ENCODE measurements at regions not wholly inside any gene's neighbourhood (a gene's known extent, or its start where the extent isn't known, plus 50 kb on each side); places are given as distances from the start of the nearest gene placed in this dataset.

GRCh38 chr16:13638218-13638617 lies 281.7 kb upstream of the ERCC4 start:
- WGBS (ENCODE audit: insufficient coverage), result 67% methylated on average over 2 of the region's 2 CpGs
- Histone ChIP-seq H3K36me3 (ENCODE audit: control insufficient read depth in 2 of 2, extremely low read depth in 1 of 2, insufficient read depth in 1 of 2, low read length in 1 of 2) (no peaks in the 10 kb centered on the region), H3K4me3 (ENCODE audit: control insufficient read depth in 1 of 2, extremely low read depth in 1 of 2, low read length in 1 of 2) (no peak overlapping the region), H3K27me3 (replicated peaks in 1 of 2; ENCODE audit: control insufficient read depth in 2 of 2, extremely low read depth in 1 of 2, insufficient read depth in 2 of 2, low read length in 1 of 2) (no peaks in the 10 kb centered on the region), H3K27ac (ENCODE audit: low read length) (no peak overlapping the region), H3K4me1 (ENCODE audit: control insufficient read depth in 1 of 2, extremely low read depth in 1 of 2, insufficient read depth in 2 of 2, low read length in 2 of 2) (no peaks in the 10 kb centered on the region), H3K9me3 (no peaks in the 10 kb centered on the region)
- no peak overlapping the region for H3K4me3 Mint-ChIP-seq
- H3K4me1 Mint-ChIP-seq, result no peaks in the 10 kb centered on the region
- ATAC-seq (replicated peaks in 1 of 4) (no peak), DNase-seq (no peak)
- H3K27me3 Mint-ChIP-seq, result no peaks in the 10 kb centered on the region
- H3K36me3 Mint-ChIP-seq, result no peaks in the 10 kb centered on the region
- peaks cover 5 to 17% (median 11%) of the 10 kb centered on the region in 3 donors for H3K9me3 Mint-ChIP-seq
- ChIA-PET CTCF (no interaction called here), POLR2A (no interaction called here)
- H3K27ac Mint-ChIP-seq, result no peak overlapping the region

GRCh38 chr16:13643412-13643811 lies 276.5 kb upstream of the ERCC4 start:
- no peak overlapping the region for H3K27ac Mint-ChIP-seq
- no peaks in the 10 kb centered on the region for H3K4me1 Mint-ChIP-seq
- H3K27me3 Mint-ChIP-seq, result peaks cover 0 to 3% of the 10 kb centered on the region in 2 donors
- H3K27me3 ChIP-seq (replicated peaks in 1 of 2; ENCODE audit: control insufficient read depth in 2 of 2, extremely low read depth in 1 of 2, insufficient read depth in 2 of 2, low read length in 1 of 2), result no peaks in the 10 kb centered on the region
- no peak overlapping the region for H3K27ac ChIP-seq (ENCODE audit: low read length)
- ChIA-PET CTCF (no interaction called here), POLR2A (no interaction called here)
- H3K9me3 Mint-ChIP-seq, result peaks cover 0 to 9% (median under 1%) of the 10 kb centered on the region in 3 donors
- no peaks in the 10 kb centered on the region for H3K4me1 ChIP-seq (ENCODE audit: control insufficient read depth in 1 of 2, extremely low read depth in 1 of 2, insufficient read depth in 2 of 2, low read length in 2 of 2)
- no peaks in the 10 kb centered on the region for H3K36me3 ChIP-seq (ENCODE audit: control insufficient read depth in 2 of 2, extremely low read depth in 1 of 2, insufficient read depth in 1 of 2, low read length in 1 of 2)
- H3K4me3 Mint-ChIP-seq, result no peak overlapping the region
- WGBS (ENCODE audit: insufficient coverage), result 96% methylated on average over 3 of the region's 3 CpGs
- H3K36me3 Mint-ChIP-seq, result no peaks in the 10 kb centered on the region
- no peak for DNase-seq
- no peak overlapping the region for H3K4me3 ChIP-seq (ENCODE audit: control insufficient read depth in 1 of 2, extremely low read depth in 1 of 2, low read length in 1 of 2)
- no peaks in the 10 kb centered on the region for H3K9me3 ChIP-seq
- no peak for ATAC-seq (replicated peaks in 1 of 4)

GRCh38 chr16:13645601-13646245 lies 274.2 kb upstream of the ERCC4 start:
- peaks cover 0 to 12% (median 0%) of the 10 kb centered on the region in 3 donors for H3K9me3 Mint-ChIP-seq

GRCh38 chr16:13660807-13661206 lies 259.1 kb upstream of the ERCC4 start:
- Mint-ChIP-seq H3K9me3 (no peaks in the 10 kb centered on the region), H3K4me3 (no peak overlapping the region), H3K27me3 (no peaks in the 10 kb centered on the region), H3K36me3 (no peaks in the 10 kb centered on the region), H3K4me1 (no peaks in the 10 kb centered on the region), H3K27ac (no peak overlapping the region)
- no peak overlapping the region for H3K4me3 ChIP-seq (ENCODE audit: control insufficient read depth in 1 of 2, extremely low read depth in 1 of 2, low read length in 1 of 2)
- POLR2A ChIA-PET, result no interaction called here
- no CpG with 5 or more reads among the region's 8 CpGs for whole genome bisulfite sequencing (ENCODE audit: insufficient coverage)
- CTCF ChIA-PET, result no interaction called here
- ATAC-seq (replicated peaks in 1 of 4), result no peak
- no peaks in the 10 kb centered on the region for H3K4me1 ChIP-seq (ENCODE audit: control insufficient read depth in 1 of 2, extremely low read depth in 1 of 2, insufficient read depth in 2 of 2, low read length in 2 of 2)
- H3K36me3 ChIP-seq (ENCODE audit: control insufficient read depth in 2 of 2, extremely low read depth in 1 of 2, insufficient read depth in 1 of 2, low read length in 1 of 2), result no peaks in the 10 kb centered on the region
- DNase-seq, result no peak
- H3K27ac ChIP-seq (ENCODE audit: low read length), result no peak overlapping the region
- no peaks in the 10 kb centered on the region for H3K9me3 ChIP-seq
- H3K27me3 ChIP-seq (replicated peaks in 1 of 2; ENCODE audit: control insufficient read depth in 2 of 2, extremely low read depth in 1 of 2, insufficient read depth in 2 of 2, low read length in 1 of 2), result no peaks in the 10 kb centered on the region

More at GRCh38 chr16:13645601-13646245, 274.2 kb upstream of the ERCC4 start:
- Mint-ChIP-seq H3K4me1 (no peaks in the 10 kb centered on the region), H3K27me3 (peaks cover 0 to 3% of the 10 kb centered on the region in 2 donors), H3K4me3 (no peak overlapping the region), H3K36me3 (no peaks in the 10 kb centered on the region), H3K27ac (no peak overlapping the region)
- 100% methylated on average over 1 of the region's 6 CpGs for WGBS (ENCODE audit: insufficient coverage)
- no peak for ATAC-seq (replicated peaks in 1 of 4)
- Histone ChIP-seq H3K4me3 (ENCODE audit: control insufficient read depth in 1 of 2, extremely low read depth in 1 of 2, low read length in 1 of 2) (no peak overlapping the region), H3K9me3 (no peaks in the 10 kb centered on the region), H3K27me3 (replicated peaks in 1 of 2; ENCODE audit: control insufficient read depth in 2 of 2, extremely low read depth in 1 of 2, insufficient read depth in 2 of 2, low read length in 1 of 2) (no peaks in the 10 kb centered on the region), H3K36me3 (ENCODE audit: control insufficient read depth in 2 of 2, extremely low read depth in 1 of 2, insufficient read depth in 1 of 2, low read length in 1 of 2) (no peaks in the 10 kb centered on the region), H3K27ac (ENCODE audit: low read length) (no peak overlapping the region), H3K4me1 (ENCODE audit: control insufficient read depth in 1 of 2, extremely low read depth in 1 of 2, insufficient read depth in 2 of 2, low read length in 2 of 2) (no peaks in the 10 kb centered on the region)
- ChIA-PET POLR2A (interaction anchor here in 1 of 2 donors (0.7 kb wide), 1 partner anchor 21 kb away, joined by 3 read pairs; no protein-coding TSS in a partner anchor), CTCF (no interaction called here)
- no peak for DNase-seq

- H3K9me3 ChIP-seq, result no peaks in the 10 kb centered on the region
- no peak for DNase-seq
- H3K4me1 ChIP-seq (ENCODE audit: control insufficient read depth in 1 of 2, extremely low read depth in 1 of 2, insufficient read depth in 2 of 2, low read length in 2 of 2), result no peaks in the 10 kb centered on the region
- no peaks in the 10 kb centered on the region for H3K36me3 ChIP-seq (ENCODE audit: control insufficient read depth in 2 of 2, extremely low read depth in 1 of 2, insufficient read depth in 1 of 2, low read length in 1 of 2)
- Mint-ChIP-seq H3K27ac (no peak overlapping the region), H3K9me3 (peaks cover 0 to 9% (median 4%) of the 10 kb centered on the region in 3 donors), H3K4me1 (no peaks in the 10 kb centered on the region), H3K27me3 (peaks cover 0 to 4% of the 10 kb centered on the region in 2 donors), H3K36me3 (no peaks in the 10 kb centered on the region), H3K4me3 (no peak overlapping the region)
- POLR2A ChIA-PET, result no interaction called here
- no peak overlapping the region for H3K27ac ChIP-seq (ENCODE audit: low read length)
- H3K27me3 ChIP-seq (replicated peaks in 1 of 2; ENCODE audit: control insufficient read depth in 2 of 2, extremely low read depth in 1 of 2, insufficient read depth in 2 of 2, low read length in 1 of 2), result no peaks in the 10 kb centered on the region
- no peak overlapping the region for H3K4me3 ChIP-seq (ENCODE audit: control insufficient read depth in 1 of 2, extremely low read depth in 1 of 2, low read length in 1 of 2)
- CTCF ChIA-PET, result no interaction called here
- WGBS (ENCODE audit: insufficient coverage), result no CpG with 5 or more reads among the region's 1 CpG
- ATAC-seq (replicated peaks in 1 of 4), result no peak
These were observed 254.1 kb upstream of the ERCC4 start for GRCh38 chr16:13665876-13666275.

GRCh38 chr16:13672196-13672595 lies 247.8 kb upstream of the ERCC4 start:
- Mint-ChIP-seq H3K9me3 (peaks cover 2 to 25% (median 4%) of the 10 kb centered on the region in 3 donors), H3K27me3 (peaks cover 0 to 11% of the 10 kb centered on the region in 2 donors), H3K27ac (no peak overlapping the region), H3K4me3 (no peak overlapping the region), H3K4me1 (no peaks in the 10 kb centered on the region), H3K36me3 (no peaks in the 10 kb centered on the region)
- DNase-seq (no peak), ATAC-seq (replicated peaks in 1 of 4) (no peak)
- CTCF ChIA-PET, result no interaction called here
- no peak overlapping the region for H3K4me3 ChIP-seq (ENCODE audit: control insufficient read depth in 1 of 2, extremely low read depth in 1 of 2, low read length in 1 of 2)
- no peaks in the 10 kb centered on the region for H3K27me3 ChIP-seq (replicated peaks in 1 of 2; ENCODE audit: control insufficient read depth in 2 of 2, extremely low read depth in 1 of 2, insufficient read depth in 2 of 2, low read length in 1 of 2)
- no peaks in the 10 kb centered on the region for H3K9me3 ChIP-seq
- no peaks in the 10 kb centered on the region for H3K36me3 ChIP-seq (ENCODE audit: control insufficient read depth in 2 of 2, extremely low read depth in 1 of 2, insufficient read depth in 1 of 2, low read length in 1 of 2)
- no peaks in the 10 kb centered on the region for H3K4me1 ChIP-seq (ENCODE audit: control insufficient read depth in 1 of 2, extremely low read depth in 1 of 2, insufficient read depth in 2 of 2, low read length in 2 of 2)
- WGBS (ENCODE audit: insufficient coverage), result no CpG with 5 or more reads among the region's 3 CpGs
- no peak overlapping the region for H3K27ac ChIP-seq (ENCODE audit: low read length)
- POLR2A ChIA-PET, result no interaction called here
